Midbrain (tissue), 1 donor: ENCODE measurements at regions not wholly inside any gene's neighbourhood (a gene's known extent, or its start where the extent isn't known, plus 50 kb on each side); places are given as distances from the start of the nearest gene placed in this dataset.

Source experiments
- DNase-seq: peaks from one replicate; lab custom pipeline; 2025; lab: John Stamatoyannopoulos, UW

GRCh38 chr14:98293576-98293975, 978.4 kb downstream of the BCL11B start:
- no peak for DNase-seq

GRCh38 chr14:98296895-98297294, 975.1 kb downstream of the BCL11B start:
- no peak for DNase-seq

- no peak for DNase-seq
Measured at GRCh38 chr14:98297567-98297966, 974.4 kb downstream of the BCL11B start.

GRCh38 chr14:98298481-98299244, 973.3 kb downstream of the BCL11B start:
- no peak for DNase-seq

- no peak for DNase-seq
Measured at GRCh38 chr14:98301681-98302080, 970.3 kb downstream of the BCL11B start.

GRCh38 chr14:98304574-98304973, 967.4 kb downstream of the BCL11B start:
- DNase-seq: no peak

- DNase-seq: no peak
Measured at GRCh38 chr14:98309591-98309990, 962.4 kb downstream of the BCL11B start.

GRCh38 chr14:98312006-98312405, 960.0 kb downstream of the BCL11B start:
- DNase-seq: no peak

- no peak for DNase-seq
Measured at GRCh38 chr14:98321841-98322240, 950.2 kb downstream of the BCL11B start.

- no peak for DNase-seq
Measured at GRCh38 chr14:98323836-98324235, 948.2 kb downstream of the BCL11B start.

GRCh38 chr14:98325761-98326160, 946.2 kb downstream of the BCL11B start:
- no peak for DNase-seq

GRCh38 chr14:98328496-98328895, 943.5 kb downstream of the BCL11B start:
- no peak for DNase-seq

GRCh38 chr14:98334186-98334585, 937.8 kb downstream of the BCL11B start:
- no peak for DNase-seq

GRCh38 chr14:98341211-98341610, 930.8 kb downstream of the BCL11B start:
- DNase-seq: no peak

- DNase-seq: no peak
Measured at GRCh38 chr14:98345161-98345560, 926.8 kb downstream of the BCL11B start.

- no peak for DNase-seq
Measured at GRCh38 chr14:98347686-98348085, 924.3 kb downstream of the BCL11B start.

GRCh38 chr14:98348505-98348904, 923.5 kb downstream of the BCL11B start:
- no peak for DNase-seq

- DNase-seq: no peak
Measured at GRCh38 chr14:98350213-98350612, 921.8 kb downstream of the BCL11B start.

- DNase-seq: no peak
Measured at GRCh38 chr14:98364961-98365360, 907.0 kb downstream of the BCL11B start.

GRCh38 chr14:98366429-98366828, 905.6 kb downstream of the BCL11B start:
- DNase-seq: no peak

GRCh38 chr14:98368221-98368620, 903.8 kb downstream of the BCL11B start:
- DNase-seq: no peak

- DNase-seq: no peak
Measured at GRCh38 chr14:98368916-98369315, 903.1 kb downstream of the BCL11B start.

GRCh38 chr14:98369344-98369743, 902.7 kb downstream of the BCL11B start:
- DNase-seq: no peak

GRCh38 chr14:98370352-98370751, 901.6 kb downstream of the BCL11B start:
- DNase-seq: no peak
